Neural cell (in vitro differentiated cells): ENCODE measurements at regions not wholly inside any gene's neighbourhood (a gene's known extent, or its start where the extent isn't known, plus 50 kb on each side); places are given as distances from the start of the nearest gene placed in this dataset.

ENCODE experiments used
- H2AFZ ChIP-seq: fragments of 200-600, 300-800 bp; sonication (generic), shearing (Covaris generic); 2 replicates; pipeline ENCODE4 v1.6.0; 2014; ENCODE audit warnings: low read depth, mild to moderate bottlenecking, antibody characterized with exemption, low read length, moderate library complexity
- H3F3A ChIP-seq: fragments of 200-600 bp; shearing (Covaris generic); 2 replicates; pipeline ENCODE4 v1.6.1; 2016; ENCODE audit warnings: mild to moderate bottlenecking, moderate library complexity, mixed read lengths, antibody characterized with exemption, low read length; ENCODE audit not compliant: insufficient read depth, poor library complexity, severe bottlenecking
- H3K27ac ChIP-seq: fragments of 200-600, 300-800 bp; sonication (generic), shearing (Covaris generic); 2 replicates; pipeline ENCODE4 v1.5.1; 2014; ENCODE audit warnings: mild to moderate bottlenecking, low read length, moderate library complexity
- H3K27me3 ChIP-seq: fragments of 300-800, 200-600 bp; sonication (generic), shearing (Covaris generic); 2 replicates; pipeline ENCODE4 v1.6.0; 2014; ENCODE audit warnings: mild to moderate bottlenecking, low read depth, low read length, moderate library complexity; ENCODE audit not compliant: insufficient read depth
- H3K36me3 ChIP-seq: fragments of 300-800, 200-600 bp; sonication (generic), shearing (Covaris generic); 2 replicates; pipeline ENCODE4 v1.5.1; 2014; ENCODE audit warnings: mild to moderate bottlenecking, antibody characterized with exemption, low read length, moderate library complexity; ENCODE audit not compliant: insufficient read depth
- H3K4me2 ChIP-seq: fragments of 300-800, 200-600 bp; sonication (generic), shearing (Covaris generic); 2 replicates; pipeline ENCODE4 v1.6.0; 2014; ENCODE audit warnings: mild to moderate bottlenecking, low read length
- H3K4me3 ChIP-seq: fragments of 300-800, 200-600 bp; sonication (generic), shearing (Covaris generic); 2 replicates; pipeline ENCODE4 v1.5.1; 2014; ENCODE audit warnings: mild to moderate bottlenecking, low read length, moderate library complexity
- H3K79me2 ChIP-seq: fragments of 200-600 bp; shearing (Covaris generic); replicated peaks from 2 replicates; pipeline ENCODE4 v1.6.0; 2014; ENCODE audit warnings: mild to moderate bottlenecking, low read length, moderate library complexity; ENCODE audit not compliant: insufficient read depth
- H3K9ac ChIP-seq: fragments of 300-800, 200-600 bp; sonication (generic), shearing (Covaris generic); 2 replicates; pipeline ENCODE4 v1.6.1; 2016; ENCODE audit warnings: mild to moderate bottlenecking, low read length, mixed read lengths
- H3K9me2 ChIP-seq: fragments of 200-600 bp; shearing (Covaris generic); 2 replicates; pipeline ENCODE4 v1.6.1; 2016; ENCODE audit warnings: mild to moderate bottlenecking, low read length, mixed read lengths; ENCODE audit not compliant: insufficient read depth
- H3K9me3 ChIP-seq: fragments of 200-600, 300-800 bp; sonication (generic), shearing (Covaris generic); 2 replicates; pipeline ENCODE4 v1.6.1; 2016; ENCODE audit warnings: mild to moderate bottlenecking, mixed run types, low read length, moderate library complexity, mixed read lengths
- H4K20me1 ChIP-seq: fragments of 200-600 bp; shearing (Covaris generic); 2 replicates; pipeline ENCODE4 v1.6.1; 2016; ENCODE audit warnings: mild to moderate bottlenecking, mixed run types; ENCODE audit not compliant: insufficient read depth
- EP300 ChIP-seq: fragments of 450-650 bp; conservative IDR thresholded peaks from 2 replicates; pipeline ENCODE4 v1.6.1; 2014; ENCODE audit warnings: antibody characterized with exemption, mild to moderate bottlenecking, moderate library complexity; ENCODE audit not compliant: poor library complexity, severe bottlenecking
- EZH2 ChIP-seq: fragments of 200-600, 300-800 bp; shearing (Covaris generic), sonication (generic); IDR thresholded peaks from 2 replicates; pipeline ENCODE4 v1.6.1; 2014; ENCODE audit warnings: antibody characterized with exemption, low read length, borderline replicate concordance, mild to moderate bottlenecking; ENCODE audit not compliant: insufficient read depth, poor library complexity, severe bottlenecking
- MXI1 ChIP-seq: fragments of 450-650 bp; conservative IDR thresholded peaks from 2 replicates; pipeline ENCODE4 v1.6.1; 2014; ENCODE audit warnings: antibody characterized with exemption, mild to moderate bottlenecking; ENCODE audit not compliant: poor library complexity, severe bottlenecking
- POLR2AphosphoS5 ChIP-seq: IDR thresholded peaks from 2 replicates; pipeline ENCODE4 v1.6.1; 2012
- RAD21 ChIP-seq: fragments of 450-650 bp; conservative IDR thresholded peaks from 2 replicates; pipeline ENCODE4 v1.6.1; 2014; ENCODE audit warnings: antibody characterized with exemption, mild to moderate bottlenecking, moderate library complexity
- SMC3 ChIP-seq: fragments of 450-650 bp; conservative IDR thresholded peaks from 2 replicates; pipeline ENCODE4 v1.6.1; 2014; ENCODE audit warnings: antibody characterized with exemption, mild to moderate bottlenecking, moderate library complexity; ENCODE audit not compliant: poor library complexity
- TAF1 ChIP-seq: IDR thresholded peaks from 2 replicates; pipeline ENCODE4 v1.6.1; 2012; ENCODE audit warnings: low read depth
- TF ChIP-seq, protein P1 (sequence below): fragments of 450-650 bp; IDR thresholded peaks from 2 replicates; pipeline ENCODE4 v1.5.1; 2014; ENCODE audit warnings: antibody characterized with exemption, mild to moderate bottlenecking, moderate library complexity; ENCODE audit not compliant: poor library complexity, severe bottlenecking
- TF ChIP-seq, protein P2 (sequence below): IDR thresholded peaks from 2 replicates; pipeline ENCODE4 v1.6.1; 2012; ENCODE audit warnings: borderline replicate concordance

- Histone ChIP-seq H3K27me3 (no peaks in the 10 kb centered on the region), H3K27ac (no peak overlapping the region), H3K79me2 (no peaks in the 10 kb centered on the region), H3K9ac (no peak overlapping the region), H3K4me3 (no peak overlapping the region), H3K4me2 (no peak overlapping the region), H3K9me3 (no peaks in the 10 kb centered on the region), H3F3A (no peaks in the 10 kb centered on the region), H3K9me2 (no peaks in the 10 kb centered on the region), H4K20me1 (no peaks in the 10 kb centered on the region), H3K36me3 (no peaks in the 10 kb centered on the region), H2AFZ (no peak overlapping the region)
- TF ChIP-seq MXI1 (no peak), EP300 (no peak), RAD21 (no peak), SMC3 (no peak), POLR2AphosphoS5 (no peak), TAF1 (no peak), EZH2 (no peak)
- TF ChIP-seq, protein P1, sequence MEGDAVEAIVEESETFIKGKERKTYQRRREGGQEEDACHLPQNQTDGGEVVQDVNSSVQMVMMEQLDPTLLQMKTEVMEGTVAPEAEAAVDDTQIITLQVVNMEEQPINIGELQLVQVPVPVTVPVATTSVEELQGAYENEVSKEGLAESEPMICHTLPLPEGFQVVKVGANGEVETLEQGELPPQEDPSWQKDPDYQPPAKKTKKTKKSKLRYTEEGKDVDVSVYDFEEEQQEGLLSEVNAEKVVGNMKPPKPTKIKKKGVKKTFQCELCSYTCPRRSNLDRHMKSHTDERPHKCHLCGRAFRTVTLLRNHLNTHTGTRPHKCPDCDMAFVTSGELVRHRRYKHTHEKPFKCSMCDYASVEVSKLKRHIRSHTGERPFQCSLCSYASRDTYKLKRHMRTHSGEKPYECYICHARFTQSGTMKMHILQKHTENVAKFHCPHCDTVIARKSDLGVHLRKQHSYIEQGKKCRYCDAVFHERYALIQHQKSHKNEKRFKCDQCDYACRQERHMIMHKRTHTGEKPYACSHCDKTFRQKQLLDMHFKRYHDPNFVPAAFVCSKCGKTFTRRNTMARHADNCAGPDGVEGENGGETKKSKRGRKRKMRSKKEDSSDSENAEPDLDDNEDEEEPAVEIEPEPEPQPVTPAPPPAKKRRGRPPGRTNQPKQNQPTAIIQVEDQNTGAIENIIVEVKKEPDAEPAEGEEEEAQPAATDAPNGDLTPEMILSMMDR: no peak
- TF ChIP-seq, protein P2, sequence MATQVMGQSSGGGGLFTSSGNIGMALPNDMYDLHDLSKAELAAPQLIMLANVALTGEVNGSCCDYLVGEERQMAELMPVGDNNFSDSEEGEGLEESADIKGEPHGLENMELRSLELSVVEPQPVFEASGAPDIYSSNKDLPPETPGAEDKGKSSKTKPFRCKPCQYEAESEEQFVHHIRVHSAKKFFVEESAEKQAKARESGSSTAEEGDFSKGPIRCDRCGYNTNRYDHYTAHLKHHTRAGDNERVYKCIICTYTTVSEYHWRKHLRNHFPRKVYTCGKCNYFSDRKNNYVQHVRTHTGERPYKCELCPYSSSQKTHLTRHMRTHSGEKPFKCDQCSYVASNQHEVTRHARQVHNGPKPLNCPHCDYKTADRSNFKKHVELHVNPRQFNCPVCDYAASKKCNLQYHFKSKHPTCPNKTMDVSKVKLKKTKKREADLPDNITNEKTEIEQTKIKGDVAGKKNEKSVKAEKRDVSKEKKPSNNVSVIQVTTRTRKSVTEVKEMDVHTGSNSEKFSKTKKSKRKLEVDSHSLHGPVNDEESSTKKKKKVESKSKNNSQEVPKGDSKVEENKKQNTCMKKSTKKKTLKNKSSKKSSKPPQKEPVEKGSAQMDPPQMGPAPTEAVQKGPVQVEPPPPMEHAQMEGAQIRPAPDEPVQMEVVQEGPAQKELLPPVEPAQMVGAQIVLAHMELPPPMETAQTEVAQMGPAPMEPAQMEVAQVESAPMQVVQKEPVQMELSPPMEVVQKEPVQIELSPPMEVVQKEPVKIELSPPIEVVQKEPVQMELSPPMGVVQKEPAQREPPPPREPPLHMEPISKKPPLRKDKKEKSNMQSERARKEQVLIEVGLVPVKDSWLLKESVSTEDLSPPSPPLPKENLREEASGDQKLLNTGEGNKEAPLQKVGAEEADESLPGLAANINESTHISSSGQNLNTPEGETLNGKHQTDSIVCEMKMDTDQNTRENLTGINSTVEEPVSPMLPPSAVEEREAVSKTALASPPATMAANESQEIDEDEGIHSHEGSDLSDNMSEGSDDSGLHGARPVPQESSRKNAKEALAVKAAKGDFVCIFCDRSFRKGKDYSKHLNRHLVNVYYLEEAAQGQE: no peak
Measured at GRCh38 chr2:239661334-239662312, 260.8 kb upstream of the HDAC4 start.

GRCh38 chr2:239660390-239661230 is 259.8 kb upstream of the HDAC4 start:
- no peak overlapping the region for H3K9ac ChIP-seq
- H3K27me3 ChIP-seq: no peaks in the 10 kb centered on the region
- H3K9me3 ChIP-seq: no peaks in the 10 kb centered on the region
- no peaks in the 10 kb centered on the region for H3K9me2 ChIP-seq
- H3K27ac ChIP-seq: no peak overlapping the region
- H2AFZ ChIP-seq: no peak overlapping the region
- no peaks in the 10 kb centered on the region for H3F3A ChIP-seq
- no peaks in the 10 kb centered on the region for H3K79me2 ChIP-seq
- no peaks in the 10 kb centered on the region for H3K36me3 ChIP-seq
- no peak overlapping the region for H3K4me2 ChIP-seq
- no peak overlapping the region for H3K4me3 ChIP-seq
- H4K20me1 ChIP-seq: no peaks in the 10 kb centered on the region
- TF ChIP-seq EZH2: no peak
- no peak for TF ChIP-seq EP300
- TF ChIP-seq, protein P1: no peak
- TF ChIP-seq TAF1: no peak
- TF ChIP-seq RAD21: no peak
- no peak for TF ChIP-seq POLR2AphosphoS5
- TF ChIP-seq MXI1: no peak
- TF ChIP-seq, protein P2: no peak
- no peak for TF ChIP-seq SMC3
